H9 (cell line): ENCODE measurements at regions not wholly inside any gene's neighbourhood (a gene's known extent, or its start where the extent isn't known, plus 50 kb on each side); places are given as distances from the start of the nearest gene placed in this dataset.

ENCODE experiments used
- DNase-seq: peaks from one replicate; pipeline ENCODE4 v3.0.0-alpha.2; 2017
- H2AFZ ChIP-seq: one replicate; pipeline ENCODE4 v1.6.1; 2013; ENCODE audit warnings: mild to moderate bottlenecking, low read length, control low read depth, moderate library complexity
- H2AK5ac ChIP-seq: 2 replicates; pipeline ENCODE4 v1.6.1; 2013; ENCODE audit warnings: low read length, control low read depth, mixed read lengths; ENCODE audit not compliant: insufficient read length
- H2BK120ac ChIP-seq: one replicate; pipeline ENCODE4 v1.6.1; 2013; ENCODE audit warnings: low read depth, mild to moderate bottlenecking, low read length, control low read depth, inconsistent platforms; ENCODE audit not compliant: poor library complexity, severe bottlenecking
- H2BK12ac ChIP-seq: 2 replicates; pipeline ENCODE4 v1.6.1; 2013; ENCODE audit warnings: low read length, control low read depth, mixed read lengths, low read depth; ENCODE audit not compliant: insufficient read length
- H2BK15ac ChIP-seq: 2 replicates; pipeline ENCODE4 v1.6.1; 2013; ENCODE audit warnings: low read depth, low read length, control low read depth
- H2BK20ac ChIP-seq: one replicate; pipeline ENCODE4 v1.6.1; 2013; ENCODE audit warnings: low read depth, mild to moderate bottlenecking, low read length, control low read depth, inconsistent platforms; ENCODE audit not compliant: poor library complexity, severe bottlenecking
- H2BK5ac ChIP-seq: 2 replicates; pipeline ENCODE4 v1.6.1; 2013; ENCODE audit warnings: low read length, control low read depth, mixed read lengths; ENCODE audit not compliant: insufficient read length
- H3K14ac ChIP-seq: 2 replicates; pipeline ENCODE4 v1.6.1; 2013; ENCODE audit warnings: low read length, control low read depth; ENCODE audit not compliant: insufficient read depth
- H3K18ac ChIP-seq: 2 replicates; pipeline ENCODE4 v1.6.1; 2013; ENCODE audit warnings: low read depth, mild to moderate bottlenecking, mixed read lengths, low read length, control low read depth; ENCODE audit not compliant: insufficient read length
- H3K23ac ChIP-seq: 2 replicates; pipeline ENCODE4 v1.6.1; 2013; ENCODE audit warnings: low read length, control low read depth, mixed read lengths, low read depth; ENCODE audit not compliant: insufficient read length
- H3K23me2 ChIP-seq: 2 replicates; pipeline ENCODE4 v1.6.1; 2013; ENCODE audit warnings: low read depth, mild to moderate bottlenecking, mixed read lengths, low read length, control low read depth; ENCODE audit not compliant: insufficient read length, poor library complexity, severe bottlenecking
- H3K27ac ChIP-seq: 2 replicates; pipeline ENCODE4 v1.5.1; 2013; ENCODE audit warnings: low read length, control low read depth, mixed read lengths, low read depth; ENCODE audit not compliant: insufficient read length
- H3K27me3 ChIP-seq: 2 replicates; pipeline ENCODE4 v1.6.1; 2013; ENCODE audit warnings: low read length, control low read depth, inconsistent platforms; ENCODE audit not compliant: insufficient read depth
- H3K4ac ChIP-seq: 2 replicates; pipeline ENCODE4 v1.6.1; 2013; ENCODE audit warnings: low read depth, mild to moderate bottlenecking, control low read depth, inconsistent platforms, low read length, moderate library complexity
- H3K4me1 ChIP-seq: 2 replicates; pipeline ENCODE4 v1.6.1; 2013; ENCODE audit warnings: low read length, control low read depth, inconsistent platforms; ENCODE audit not compliant: insufficient read depth
- H3K4me2 ChIP-seq: 2 replicates; pipeline ENCODE4 v1.6.1; 2013; ENCODE audit warnings: low read length, control low read depth, mixed read lengths; ENCODE audit not compliant: insufficient read length, insufficient read depth
- H3K56ac ChIP-seq: 2 replicates; pipeline ENCODE4 v1.6.1; 2013; ENCODE audit warnings: low read depth, mild to moderate bottlenecking, mixed read lengths, low read length, control low read depth; ENCODE audit not compliant: insufficient read length
- H3K79me1 ChIP-seq: 2 replicates; pipeline ENCODE4 v1.6.1; 2013; ENCODE audit warnings: low read depth, mild to moderate bottlenecking, moderate library complexity, low read length, control low read depth, inconsistent platforms; ENCODE audit not compliant: insufficient read depth, poor library complexity, severe bottlenecking
- H3K79me2 ChIP-seq: 2 replicates; pipeline ENCODE4 v1.6.1; 2013; ENCODE audit warnings: low read length, control low read depth, inconsistent platforms; ENCODE audit not compliant: insufficient read depth
- H3K9ac ChIP-seq: 2 replicates; pipeline ENCODE4 v1.6.1; 2013; ENCODE audit warnings: low read length, control low read depth, mixed read lengths; ENCODE audit not compliant: insufficient read length; ENCODE audit errors: extremely low read depth
- H3K9me3 ChIP-seq: one replicate; pipeline ENCODE4 v1.6.1; 2013; ENCODE audit warnings: low read depth, low read length, inconsistent platforms; ENCODE audit not compliant: control insufficient read depth
- H3T11ph ChIP-seq: one replicate; pipeline ENCODE4 v1.6.1; 2013; ENCODE audit warnings: mild to moderate bottlenecking, low read length, control low read depth, inconsistent platforms
- H4K20me1 ChIP-seq: one replicate; pipeline ENCODE4 v1.6.1; 2013; ENCODE audit not compliant: control insufficient read depth, insufficient read length, insufficient read depth
- H4K5ac ChIP-seq: 2 replicates; pipeline ENCODE4 v1.6.1; 2013; ENCODE audit warnings: low read depth, mild to moderate bottlenecking, mixed read lengths, low read length, control low read depth; ENCODE audit not compliant: insufficient read length
- H4K8ac ChIP-seq: replicated peaks from 2 replicates; pipeline ENCODE4 v1.6.1; 2013; ENCODE audit warnings: low read length, control low read depth, mixed read lengths, low read depth; ENCODE audit not compliant: insufficient read length
- H4K91ac ChIP-seq: 2 replicates; pipeline ENCODE4 v1.6.1; 2013; ENCODE audit warnings: low read depth, mild to moderate bottlenecking, moderate library complexity, mixed read lengths, low read length, control low read depth; ENCODE audit not compliant: insufficient read length
- H3K27ac Mint-ChIP-seq, 3 experiments: 2 replicates in 2 of 3; 3 replicates in 1 of 3; pipeline ENCODE4 v1.8.0; 2020 to 2021; ENCODE audit warnings: mixed read lengths in 3 of 3, mild to moderate bottlenecking in 1 of 3, moderate library complexity in 1 of 3
- H3K27me3 Mint-ChIP-seq: 2 replicates; pipeline ENCODE4 v1.8.0; 2021; ENCODE audit warnings: low read depth, mild to moderate bottlenecking, moderate library complexity, mixed read lengths
- H3K36me3 Mint-ChIP-seq, 3 experiments: 2 replicates in 2 of 3; 3 replicates in 1 of 3; pipeline ENCODE4 v1.8.0; 2020 to 2021; ENCODE audit warnings: low read depth in 3 of 3, mixed read lengths in 3 of 3; ENCODE audit not compliant: insufficient read depth in 1 of 3
- H3K4me1 Mint-ChIP-seq, 2 experiments: 2 replicates each; pipeline ENCODE4 v1.8.0; 2020; ENCODE audit warnings: mixed read lengths in 2 of 2
- H3K4me3 Mint-ChIP-seq, 2 experiments: 2 replicates in 1 of 2; 3 replicates in 1 of 2; pipeline ENCODE4 v1.8.0; 2020 to 2021; ENCODE audit warnings: mild to moderate bottlenecking in 2 of 2, mixed read lengths in 2 of 2, moderate library complexity in 1 of 2
- H3K9me3 Mint-ChIP-seq, 2 experiments: 2 replicates in 1 of 2; 3 replicates in 1 of 2; pipeline ENCODE4 v1.8.0; 2020; ENCODE audit warnings: mild to moderate bottlenecking in 2 of 2, mixed read lengths in 2 of 2, moderate library complexity in 1 of 2
- CTCF ChIP-seq: fragments of 200-600 bp; sonication (generic); conservative IDR thresholded peaks from 3 replicates; pipeline ENCODE4 v1.8.0; 2021; ENCODE audit warnings: antibody characterized with exemption, mild to moderate bottlenecking
- WGBS: extraction: QIAGEN DNeasy Blood & Tissue Kit; methylation state at CpG from one replicate; pipeline ENCODE4 v1.1.7; 2013; ENCODE audit warnings: missing lambda C conversion rate, low lambda C conversion rate, mixed read lengths; ENCODE audit not compliant: insufficient read length; ENCODE audit errors: extremely low coverage; 5-methylcytosine and 5-hydroxymethylcytosine counted together

GRCh38 chr6:105936972-105937371 lies 149.2 kb upstream of the PRDM1 start:
- no peak for TF ChIP-seq CTCF
- no peaks in the 10 kb centered on the region for H3K9me3 Mint-ChIP-seq
- no peak overlapping the region for H3K14ac ChIP-seq
- no peak overlapping the region for H3K23ac ChIP-seq
- DNase-seq: no peak
- no peak overlapping the region for H4K5ac ChIP-seq
- no peak overlapping the region for H3K27ac Mint-ChIP-seq
- no peak overlapping the region for H3K4ac ChIP-seq
- H3K79me2 ChIP-seq: no peaks in the 10 kb centered on the region
- H3K4me1 ChIP-seq: no peaks in the 10 kb centered on the region
- no peak overlapping the region for H3K27ac ChIP-seq
- no peaks in the 10 kb centered on the region for H3K79me1 ChIP-seq
- no peaks in the 10 kb centered on the region for H3K9me3 ChIP-seq
- no peak overlapping the region for H2BK20ac ChIP-seq
- H2BK12ac ChIP-seq: no peak overlapping the region
- WGBS: no CpG with 5 or more reads among the region's 2 CpGs
- no peak overlapping the region for H3K9ac ChIP-seq
- no peak overlapping the region for H3T11ph ChIP-seq
- no peak overlapping the region for H4K91ac ChIP-seq
- H3K56ac ChIP-seq: no peak overlapping the region
- no peak overlapping the region for H4K8ac ChIP-seq
- no peak overlapping the region for H2AFZ ChIP-seq
- no peak overlapping the region for H2BK120ac ChIP-seq
- no peaks in the 10 kb centered on the region for H3K27me3 ChIP-seq
- H4K20me1 ChIP-seq: no peaks in the 10 kb centered on the region
- H2BK5ac ChIP-seq: no peak overlapping the region
- H3K27me3 Mint-ChIP-seq: no peaks in the 10 kb centered on the region
- H3K4me1 Mint-ChIP-seq: peaks cover 6 to 8% of the 10 kb centered on the region in 2 experiments; a peak in 3 of 4 replicates
- no peak overlapping the region for H2AK5ac ChIP-seq
- no peak overlapping the region for H3K4me2 ChIP-seq
- H3K18ac ChIP-seq: no peak overlapping the region
- H3K4me3 Mint-ChIP-seq: no peak overlapping the region
- no peaks in the 10 kb centered on the region for H3K36me3 Mint-ChIP-seq
- H2BK15ac ChIP-seq: no peak overlapping the region
- H3K23me2 ChIP-seq: no peaks in the 10 kb centered on the region
